ENCODE measurements at regions not wholly inside any gene's neighbourhood (a gene's known extent, or its start where the extent isn't known, plus 50 kb on each side); places are given as distances from the start of the nearest gene placed in this dataset.
"Not testable (repeated sequence)": the region's sequence is repeated elsewhere in the genome, so short reads cannot be mapped to it uniquely, and the experiment has no call there.

- 78% methylated on average over 3 of the region's 3 CpGs for WGBS (ENCODE audit: low lambda C conversion rate, missing lambda C conversion rate)
- H3K9me3 ChIP-seq (ENCODE audit: low read depth); H3K4me1 ChIP-seq (ENCODE audit: insufficient read depth): not testable (repeated sequence)
Measured at GRCh38 chr2:111512378-111512777, 371.6 kb downstream of the ANAPC1 start.

GRCh38 chr2:111514138-111514537 lies 369.9 kb downstream of the ANAPC1 start:
- H3K4me1 ChIP-seq (ENCODE audit: insufficient read depth); H3K9me2 ChIP-seq (replicated peaks; ENCODE audit: insufficient read depth); H4K20me1 ChIP-seq (ENCODE audit: insufficient read depth, poor library complexity, severe bottlenecking); H2AFZ ChIP-seq; H3K27ac ChIP-seq; H3K4me3 ChIP-seq; H3K36me3 ChIP-seq (replicated peaks; ENCODE audit: insufficient read depth, low read depth); H3K27me3 ChIP-seq; H3K4me2 ChIP-seq; H3K9me3 ChIP-seq (ENCODE audit: low read depth); DNase-seq (ENCODE audit: low spot score); H3K79me2 ChIP-seq: not testable (repeated sequence)
- 98% methylated on average over 4 of the region's 4 CpGs for WGBS (ENCODE audit: low lambda C conversion rate, missing lambda C conversion rate)

More at GRCh38 chr2:111512378-111512777, 371.6 kb downstream of the ANAPC1 start:
- not testable (repeated sequence) for H2AFZ ChIP-seq; H3K4me2 ChIP-seq; H3K79me2 ChIP-seq; H3K9me2 ChIP-seq (replicated peaks; ENCODE audit: insufficient read depth); H3K4me3 ChIP-seq; DNase-seq (ENCODE audit: low spot score); H3K36me3 ChIP-seq (replicated peaks; ENCODE audit: insufficient read depth, low read depth); H4K20me1 ChIP-seq (ENCODE audit: insufficient read depth, poor library complexity, severe bottlenecking); H3K27me3 ChIP-seq
- peak overlapping the region; percentile 46 for H3K27ac ChIP-seq

- H3K9me2 ChIP-seq (replicated peaks; ENCODE audit: insufficient read depth); H3K36me3 ChIP-seq (replicated peaks; ENCODE audit: insufficient read depth, low read depth); H3K79me2 ChIP-seq; H3K4me1 ChIP-seq (ENCODE audit: insufficient read depth); H3K27me3 ChIP-seq; H3K27ac ChIP-seq; H3K4me3 ChIP-seq; H3K4me2 ChIP-seq; H2AFZ ChIP-seq; DNase-seq (ENCODE audit: low spot score); H4K20me1 ChIP-seq (ENCODE audit: insufficient read depth, poor library complexity, severe bottlenecking); H3K9me3 ChIP-seq (ENCODE audit: low read depth): not testable (repeated sequence)
- WGBS (ENCODE audit: low lambda C conversion rate, missing lambda C conversion rate): 42% methylated on average over 1 of the region's 2 CpGs
Measured at GRCh38 chr2:111517050-111517720, 366.8 kb downstream of the ANAPC1 start.

- H2AFZ ChIP-seq; H3K27ac ChIP-seq; H3K9me2 ChIP-seq (replicated peaks; ENCODE audit: insufficient read depth); H4K20me1 ChIP-seq (ENCODE audit: insufficient read depth, poor library complexity, severe bottlenecking); H3K9me3 ChIP-seq (ENCODE audit: low read depth); DNase-seq (ENCODE audit: low spot score); H3K4me2 ChIP-seq; H3K79me2 ChIP-seq; H3K36me3 ChIP-seq (replicated peaks; ENCODE audit: insufficient read depth, low read depth); H3K4me3 ChIP-seq; H3K27me3 ChIP-seq; H3K4me1 ChIP-seq (ENCODE audit: insufficient read depth): not testable (repeated sequence)
- 38% methylated on average over 2 of the region's 2 CpGs for WGBS (ENCODE audit: low lambda C conversion rate, missing lambda C conversion rate)
Measured at GRCh38 chr2:111517721-111518053, 366.3 kb downstream of the ANAPC1 start.

GRCh38 chr2:111519071-111519470 lies 364.9 kb downstream of the ANAPC1 start:
- WGBS (ENCODE audit: low lambda C conversion rate, missing lambda C conversion rate): 78% methylated on average over 3 of the region's 3 CpGs
- H3K79me2 ChIP-seq: no peaks in the 10 kb centered on the region
- no peaks in the 10 kb centered on the region for H3K36me3 ChIP-seq (replicated peaks; ENCODE audit: insufficient read depth, low read depth)
- TF ChIP-seq EZH2phosphoT487 (IDR thresholded peaks at IDR 0.05; ENCODE audit: low read depth, severe bottlenecking, unreplicated experiment) (no peak), EZH2 (IDR thresholded peaks at IDR 0.05; ENCODE audit: borderline replicate concordance) (no peak), CTCF (IDR thresholded peaks at IDR 0.05; ENCODE audit: poor library complexity) (no peak)
- peaks cover 8% of the 10 kb centered on the region for H3K4me1 ChIP-seq (ENCODE audit: insufficient read depth)
- no peaks in the 10 kb centered on the region for H3K27me3 ChIP-seq
- H3K27ac ChIP-seq: no peak overlapping the region
- H3K4me2 ChIP-seq: no peak overlapping the region
- no peak overlapping the region for H2AFZ ChIP-seq
- no peaks in the 10 kb centered on the region for H3K9me2 ChIP-seq (replicated peaks; ENCODE audit: insufficient read depth)
- no peak for DNase-seq (ENCODE audit: low spot score)
- H3K4me3 ChIP-seq: no peak overlapping the region
- H3K9me3 ChIP-seq (ENCODE audit: low read depth): no peaks in the 10 kb centered on the region
- no peaks in the 10 kb centered on the region for H4K20me1 ChIP-seq (ENCODE audit: insufficient read depth, poor library complexity, severe bottlenecking)
